Endothelial cell of umbilical vein (primary cell): ENCODE measurements at regions not wholly inside any gene's neighbourhood (a gene's known extent, or its start where the extent isn't known, plus 50 kb on each side); places are given as distances from the start of the nearest gene placed in this dataset.

Experiments
- BruUV-seq: library from RNA; stranded (reverse); fragments of 400-500 nt; replicated peaks from 2 replicates; lab custom pipeline; 2021; lab: Mats Ljungman, UMichigan
- CTCF ChIA-PET: fragments of 300-600, 350-600 bp; sonication (Branson Sonifier 250); formaldehyde crosslinking; loops from one replicate; lab custom pipeline; 2021; ENCODE audit warnings: antibody characterized with exemption, inconsistent platforms; lab: Charles Lee
- POLR2A ChIA-PET: fragments of 300-600, 350-600 bp; sonication (Branson Sonifier 250); formaldehyde crosslinking; loops from one replicate; lab custom pipeline; 2021; ENCODE audit warnings: antibody characterized with exemption, inconsistent platforms; lab: Charles Lee
- DNase-seq: peaks from one replicate; pipeline ENCODE4 v3.0.0-alpha.2; 2011; ENCODE audit warnings: low read depth, low spot score
- FAIRE-seq: peaks from 2 replicates; lab custom pipeline; 2011; peaks lifted over from hg19 to GRCh38; lab: Jason Lieb, UNC
- H2AFZ ChIP-seq: 2 replicates; pipeline ENCODE4 v1.6.0; 2012; ENCODE audit warnings: low read depth, low read length, control low read depth, inconsistent platforms
- H3K27ac ChIP-seq: 2 replicates; pipeline ENCODE4 v1.5.1; 2011; ENCODE audit warnings: low read depth, mild to moderate bottlenecking, control low read depth, low read length, moderate library complexity; ENCODE audit not compliant: insufficient read depth
- H3K27me3 ChIP-seq, 2 experiments: 2 replicates each; pipeline versions ENCODE4 v1.6.0 to v1.6.1; 2011; ENCODE audit warnings: low read length in 2 of 2, mixed read lengths in 1 of 2; ENCODE audit not compliant: control insufficient read depth in 2 of 2, insufficient read depth in 2 of 2
- H3K36me3 ChIP-seq, 2 experiments: 2 replicates in 1 of 2; 3 replicates in 1 of 2; pipeline ENCODE4 v1.5.1; 2011; ENCODE audit warnings: low read length in 2 of 2, mild to moderate bottlenecking in 1 of 2, moderate library complexity in 1 of 2; ENCODE audit not compliant: control insufficient read depth in 2 of 2, insufficient read depth in 2 of 2; ENCODE audit errors: extremely low read depth in 1 of 2
- H3K4me1 ChIP-seq: 3 replicates; pipeline ENCODE4 v1.5.1; 2011; ENCODE audit warnings: mild to moderate bottlenecking, low read length; ENCODE audit not compliant: control insufficient read depth, insufficient read depth; ENCODE audit errors: extremely low read depth
- H3K4me2 ChIP-seq: 2 replicates; pipeline ENCODE4 v1.6.1; 2011; ENCODE audit warnings: low read length, control low read depth, mixed read lengths; ENCODE audit not compliant: insufficient read depth
- H3K4me3 ChIP-seq, 3 experiments: fragments of 200-600 bp in 1 of 3; sonication (generic), shearing (Covaris generic) in 1 of 3; replicated peaks in 1 of 3; 2 replicates each; pipeline ENCODE4 v1.5.1; 2011 to 2016; ENCODE audit warnings: control low read depth in 3 of 3, low read length in 3 of 3, mild to moderate bottlenecking in 2 of 3, inconsistent platforms in 1 of 3, low read depth in 1 of 3, moderate library complexity in 1 of 3; ENCODE audit not compliant: insufficient read depth in 1 of 3
- H3K79me2 ChIP-seq: 2 replicates; pipeline ENCODE4 v1.6.0; 2012; ENCODE audit warnings: low read length, inconsistent platforms; ENCODE audit not compliant: control insufficient read depth, insufficient read depth
- H3K9ac ChIP-seq: replicated peaks from 2 replicates; pipeline ENCODE3; 2011; ENCODE audit warnings: low read length, control low read depth; ENCODE audit not compliant: insufficient read depth; ENCODE audit errors: extremely low read depth
- H3K9me1 ChIP-seq: replicated peaks from 3 replicates; pipeline ENCODE4 v1.6.0; 2011; ENCODE audit warnings: mild to moderate bottlenecking, low read length; ENCODE audit not compliant: control insufficient read depth, insufficient read depth; ENCODE audit errors: extremely low read depth
- H3K9me3 ChIP-seq: replicated peaks from 2 replicates; pipeline ENCODE4 v1.5.1; 2012; ENCODE audit warnings: low read length, inconsistent platforms; ENCODE audit not compliant: control insufficient read depth, insufficient read depth
- H4K20me1 ChIP-seq: replicated peaks from 2 replicates; pipeline ENCODE3; 2011; ENCODE audit warnings: mild to moderate bottlenecking, low read length; ENCODE audit not compliant: control insufficient read depth, insufficient read depth; ENCODE audit errors: extremely low read depth
- EZH2 ChIP-seq: IDR thresholded peaks from 2 replicates; pipeline ENCODE4 v1.6.1; 2012; ENCODE audit warnings: borderline replicate concordance, low read depth, mild to moderate bottlenecking, moderate library complexity, low read length, inconsistent platforms; ENCODE audit not compliant: severe bottlenecking
- FOS ChIP-seq: IDR thresholded peaks from 2 replicates; pipeline ENCODE4 v1.6.1; 2011; ENCODE audit warnings: mild to moderate bottlenecking, low read length, moderate library complexity, borderline replicate concordance; ENCODE audit not compliant: insufficient read depth
- GATA2 ChIP-seq: IDR thresholded peaks from 2 replicates; pipeline ENCODE4 v1.7.0; 2011; ENCODE audit warnings: low read depth, mild to moderate bottlenecking, moderate library complexity, mixed read lengths, low read length; ENCODE audit not compliant: insufficient read length, insufficient read depth
- JUN ChIP-seq: IDR thresholded peaks from 2 replicates; pipeline ENCODE4 v1.6.1; 2011; ENCODE audit warnings: borderline replicate concordance, low read depth; ENCODE audit not compliant: insufficient read length, insufficient read depth
- MAX ChIP-seq: IDR thresholded peaks from 2 replicates; pipeline ENCODE4 v1.6.1; 2011; ENCODE audit not compliant: insufficient read depth, insufficient read length
- MYC ChIP-seq: IDR thresholded peaks from one replicate; pipeline ENCODE4 v1.6.1; 2011; ENCODE audit warnings: mild to moderate bottlenecking, low read depth, low read length
- POLR2A ChIP-seq: IDR thresholded peaks from 2 replicates; pipeline ENCODE4 v1.6.1; 2012; ENCODE audit warnings: low read depth, mild to moderate bottlenecking, control low read depth, low read length
- POLR2AphosphoS5 ChIP-seq: IDR thresholded peaks from 2 replicates; pipeline ENCODE4 v1.6.1; 2012; ENCODE audit warnings: low read depth, mild to moderate bottlenecking, control low read depth, low read length, moderate library complexity; ENCODE audit not compliant: insufficient read depth
- dilution Hi-C: fragments of 300-500 bp; cut with MboI; formaldehyde crosslinking; loops from one replicate; pipeline ENCODE4 v1.15.0; 2019; ENCODE audit warnings: low sequenced_read_pairs; ENCODE audit not compliant: extremely low pct_ligation_motif_present
- intact Hi-C: fragments of 100-400 bp; cut with micrococcal nuclease; formaldehyde crosslinking; loops from one replicate; pipeline ENCODE4 v1.10.0; 2022
- TF ChIP-seq, protein P1 (sequence below), 2 donors: IDR thresholded peaks; 1 replicate in 1 of 2; 2 replicates in 1 of 2; pipeline ENCODE4 v1.5.1; 2011; ENCODE audit warnings: low read length in 2 of 2, mild to moderate bottlenecking in 2 of 2, moderate library complexity in 2 of 2, control low read depth in 1 of 2, inconsistent platforms in 1 of 2, low read depth in 1 of 2; ENCODE audit not compliant: insufficient read depth in 1 of 2; ENCODE audit errors: extremely low read depth in 1 of 2

- Histone ChIP-seq H3K4me3 (no peak overlapping the region), H3K27me3 (no peaks in the 10 kb centered on the region), H2AFZ (no peak overlapping the region), H3K27ac (no peak overlapping the region), H3K79me2 (no peaks in the 10 kb centered on the region), H3K9me3 (no peaks in the 10 kb centered on the region), H3K4me1 (no peaks in the 10 kb centered on the region), H3K4me2 (no peak overlapping the region), H3K9ac (no peak overlapping the region), H4K20me1 (no peaks in the 10 kb centered on the region), H3K9me1 (no peaks in the 10 kb centered on the region), H3K36me3 (no peaks in the 10 kb centered on the region)
- DNase-seq: no peak
- dilution Hi-C loops: no loop called here
- POLR2A ChIA-PET: no interaction called here
- TF ChIP-seq MAX (no peak), POLR2A (no peak), FOS (no peak)
- CTCF ChIA-PET: interaction anchor here (4.7 kb wide), 1 partner anchor 11 kb away, joined by 27 read pairs; no protein-coding TSS in a partner anchor
- no TSS peak for BruUV-seq
- intact Hi-C loops: no loop called here
- FAIRE-seq: no peak
Measured at GRCh38 chr5:97243353-97243752, 60.3 kb upstream of the RIOK2 start.

- BruUV-seq: no TSS peak
- dilution Hi-C loops: no loop called here
- Histone ChIP-seq H3K4me3 (no peak overlapping the region), H4K20me1 (no peaks in the 10 kb centered on the region), H3K79me2 (no peaks in the 10 kb centered on the region), H2AFZ (no peak overlapping the region), H3K9me1 (no peaks in the 10 kb centered on the region), H3K27ac (no peak overlapping the region), H3K9me3 (no peaks in the 10 kb centered on the region), H3K9ac (no peak overlapping the region), H3K4me1 (no peaks in the 10 kb centered on the region), H3K36me3 (no peaks in the 10 kb centered on the region), H3K4me2 (no peak overlapping the region), H3K27me3 (no peaks in the 10 kb centered on the region)
- intact Hi-C loops: no loop called here
- DNase-seq: no peak
- TF ChIP-seq MAX: no peak
- TF ChIP-seq, protein P1, sequence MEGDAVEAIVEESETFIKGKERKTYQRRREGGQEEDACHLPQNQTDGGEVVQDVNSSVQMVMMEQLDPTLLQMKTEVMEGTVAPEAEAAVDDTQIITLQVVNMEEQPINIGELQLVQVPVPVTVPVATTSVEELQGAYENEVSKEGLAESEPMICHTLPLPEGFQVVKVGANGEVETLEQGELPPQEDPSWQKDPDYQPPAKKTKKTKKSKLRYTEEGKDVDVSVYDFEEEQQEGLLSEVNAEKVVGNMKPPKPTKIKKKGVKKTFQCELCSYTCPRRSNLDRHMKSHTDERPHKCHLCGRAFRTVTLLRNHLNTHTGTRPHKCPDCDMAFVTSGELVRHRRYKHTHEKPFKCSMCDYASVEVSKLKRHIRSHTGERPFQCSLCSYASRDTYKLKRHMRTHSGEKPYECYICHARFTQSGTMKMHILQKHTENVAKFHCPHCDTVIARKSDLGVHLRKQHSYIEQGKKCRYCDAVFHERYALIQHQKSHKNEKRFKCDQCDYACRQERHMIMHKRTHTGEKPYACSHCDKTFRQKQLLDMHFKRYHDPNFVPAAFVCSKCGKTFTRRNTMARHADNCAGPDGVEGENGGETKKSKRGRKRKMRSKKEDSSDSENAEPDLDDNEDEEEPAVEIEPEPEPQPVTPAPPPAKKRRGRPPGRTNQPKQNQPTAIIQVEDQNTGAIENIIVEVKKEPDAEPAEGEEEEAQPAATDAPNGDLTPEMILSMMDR (IDR thresholded peaks at IDR 0.05; ENCODE audit: extremely low read depth in 1 of 2, insufficient read depth in 1 of 2, low read depth in 1 of 2, low read length in 2 of 2): no peak
- no peak for TF ChIP-seq POLR2AphosphoS5
- no peak for TF ChIP-seq GATA2
- TF ChIP-seq POLR2A: no peak
- no peak for TF ChIP-seq EZH2
- TF ChIP-seq JUN: no peak
- TF ChIP-seq MYC: no peak
- CTCF ChIA-PET: no interaction called here
- POLR2A ChIA-PET: no interaction called here
- FAIRE-seq: no peak
Measured at GRCh38 chr5:97245386-97245785, 62.3 kb upstream of the RIOK2 start.
